Suprapubic skin (tissue), 4 donors: ENCODE measurements at regions not wholly inside any gene's neighbourhood (a gene's known extent, or its start where the extent isn't known, plus 50 kb on each side); places are given as distances from the start of the nearest gene placed in this dataset.

ENCODE experiments used
- DNase-seq, 2 donors: peaks; one replicate each; pipeline ENCODE4 v3.0.0-alpha.2; 2019; ENCODE audit warnings: low spot score in 2 of 2
- H3K27ac ChIP-seq: fragments of 200-600 bp; sonication (generic); one replicate; pipeline ENCODE4 v1.5.1; 2019
- H3K27me3 ChIP-seq: fragments of 200-600 bp; sonication (generic); one replicate; pipeline ENCODE4 v1.5.1; 2019
- H3K36me3 ChIP-seq: fragments of 200-600 bp; sonication (generic); one replicate; pipeline ENCODE4 v1.5.1; 2019
- H3K4me1 ChIP-seq: fragments of 200-600 bp; sonication (generic); one replicate; pipeline ENCODE4 v1.5.1; 2019
- H3K4me3 ChIP-seq: fragments of 200-600 bp; sonication (generic); one replicate; pipeline ENCODE4 v1.5.1; 2019; ENCODE audit warnings: mild to moderate bottlenecking
- H3K9me3 ChIP-seq: fragments of 200-600 bp; sonication (generic); one replicate; pipeline ENCODE4 v1.5.1; 2019
- EP300 ChIP-seq: sonication (generic); formaldehyde crosslinking; IDR thresholded peaks from one replicate; pipeline ENCODE4 v1.6.1; 2017; ENCODE audit warnings: antibody characterized with exemption
- POLR2A ChIP-seq, 2 donors: fragments of 450-650 bp; IDR thresholded peaks; one replicate each; pipeline ENCODE4 v1.6.1; 2017; ENCODE audit warnings: antibody characterized with exemption in 2 of 2, mild to moderate bottlenecking in 2 of 2, moderate library complexity in 2 of 2
- POLR2AphosphoS5 ChIP-seq, 3 donors: sonication (generic); formaldehyde crosslinking; IDR thresholded peaks; one replicate each; pipeline ENCODE4 v1.6.1; 2017; ENCODE audit warnings: antibody characterized with exemption in 3 of 3
- WGBS: methylation state at CpG from one replicate; pipeline ENCODE4 v1.1.5; 2018; 5-methylcytosine and 5-hydroxymethylcytosine counted together
- TF ChIP-seq, protein P1 (sequence below), 2 donors: fragments of 200-600 bp in 1 of 2; fragments of 450-650 bp in 1 of 2; sonication (generic) in 1 of 2; IDR thresholded peaks; one replicate each; pipeline ENCODE4 v1.5.1; 2016 to 2019; ENCODE audit warnings: antibody characterized with exemption in 2 of 2, mild to moderate bottlenecking in 1 of 2, moderate library complexity in 1 of 2

DNA sequence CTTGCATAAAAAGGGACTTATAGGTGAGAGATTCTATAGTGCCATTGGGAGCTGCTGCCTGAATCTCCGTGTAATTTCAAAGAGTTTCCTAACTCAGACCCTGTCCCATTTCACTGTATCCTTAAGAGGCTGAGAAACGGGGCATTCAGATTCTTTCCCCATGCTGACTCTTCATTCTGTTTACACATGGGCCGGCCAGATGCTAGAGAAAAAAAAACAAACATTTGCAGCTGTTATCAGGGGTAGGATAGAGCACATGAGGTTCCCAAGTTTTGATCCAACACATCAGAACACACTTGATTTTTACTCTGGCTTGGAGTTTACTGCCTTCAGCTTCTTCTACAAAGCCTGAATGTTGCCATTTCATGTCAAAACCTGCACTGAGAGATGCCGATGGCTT lies 215.9 kb upstream of the TPRG1 start:
- H3K36me3 ChIP-seq: no peaks in the 10 kb centered on the region
- H3K27ac ChIP-seq: peak overlapping the region; percentile 65
- peaks cover 10% of the 10 kb centered on the region for H3K4me1 ChIP-seq
- H3K27me3 ChIP-seq: no peaks in the 10 kb centered on the region
- H3K4me3 ChIP-seq: no peak overlapping the region
- WGBS: 66% methylated on average over 4 of the region's 4 CpGs
- no peak for DNase-seq
- TF ChIP-seq POLR2AphosphoS5 (IDR thresholded peaks at IDR 0.05): no peak
- TF ChIP-seq POLR2A (IDR thresholded peaks at IDR 0.05): no peak
- TF ChIP-seq, protein P1, sequence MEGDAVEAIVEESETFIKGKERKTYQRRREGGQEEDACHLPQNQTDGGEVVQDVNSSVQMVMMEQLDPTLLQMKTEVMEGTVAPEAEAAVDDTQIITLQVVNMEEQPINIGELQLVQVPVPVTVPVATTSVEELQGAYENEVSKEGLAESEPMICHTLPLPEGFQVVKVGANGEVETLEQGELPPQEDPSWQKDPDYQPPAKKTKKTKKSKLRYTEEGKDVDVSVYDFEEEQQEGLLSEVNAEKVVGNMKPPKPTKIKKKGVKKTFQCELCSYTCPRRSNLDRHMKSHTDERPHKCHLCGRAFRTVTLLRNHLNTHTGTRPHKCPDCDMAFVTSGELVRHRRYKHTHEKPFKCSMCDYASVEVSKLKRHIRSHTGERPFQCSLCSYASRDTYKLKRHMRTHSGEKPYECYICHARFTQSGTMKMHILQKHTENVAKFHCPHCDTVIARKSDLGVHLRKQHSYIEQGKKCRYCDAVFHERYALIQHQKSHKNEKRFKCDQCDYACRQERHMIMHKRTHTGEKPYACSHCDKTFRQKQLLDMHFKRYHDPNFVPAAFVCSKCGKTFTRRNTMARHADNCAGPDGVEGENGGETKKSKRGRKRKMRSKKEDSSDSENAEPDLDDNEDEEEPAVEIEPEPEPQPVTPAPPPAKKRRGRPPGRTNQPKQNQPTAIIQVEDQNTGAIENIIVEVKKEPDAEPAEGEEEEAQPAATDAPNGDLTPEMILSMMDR (IDR thresholded peaks at IDR 0.05): no peak
- TF ChIP-seq EP300: no peak
- no peaks in the 10 kb centered on the region for H3K9me3 ChIP-seq

DNA sequence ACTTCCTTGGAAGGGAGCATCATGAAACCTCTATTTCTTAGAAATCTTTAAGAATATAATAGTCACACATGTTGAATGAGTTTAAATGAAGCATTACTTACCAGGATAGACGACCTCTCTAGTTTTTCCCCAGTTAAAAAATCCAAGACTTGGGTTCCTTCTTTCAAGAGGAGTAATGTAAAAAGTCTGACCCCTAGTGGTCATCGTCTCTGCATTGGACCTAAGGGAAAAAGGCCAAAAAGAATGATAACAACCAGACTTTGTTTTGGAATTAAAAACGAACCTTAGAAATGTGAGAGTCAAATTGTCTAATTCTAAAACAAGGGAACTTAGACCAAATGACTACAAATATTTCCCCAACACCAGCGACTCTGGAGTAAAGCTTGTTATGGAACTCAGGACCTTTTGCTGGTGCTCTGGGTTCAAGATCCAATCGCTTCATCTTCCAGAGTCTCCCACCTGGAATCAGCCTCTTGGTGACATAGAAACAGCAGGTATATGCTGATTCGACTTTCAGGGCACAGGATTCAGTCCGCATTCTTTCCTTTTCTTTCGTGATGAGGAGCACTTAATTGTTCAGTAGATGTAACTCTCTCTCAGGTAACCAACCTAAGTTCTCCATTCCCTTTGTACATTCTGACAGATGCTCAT lies 214.8 kb upstream of the TPRG1 start:
- DNase-seq: no peak
- H3K27ac ChIP-seq: no peak overlapping the region
- no peak overlapping the region for H3K4me3 ChIP-seq
- no peaks in the 10 kb centered on the region for H3K36me3 ChIP-seq
- TF ChIP-seq POLR2AphosphoS5 (IDR thresholded peaks at IDR 0.05) (no peak), EP300 (no peak), POLR2A (IDR thresholded peaks at IDR 0.05) (no peak)
- TF ChIP-seq, protein P1 (IDR thresholded peaks at IDR 0.05): peak; percentile 57 to 63
- H3K9me3 ChIP-seq: no peaks in the 10 kb centered on the region
- WGBS: 47% methylated on average over 8 of the region's 8 CpGs
- no peaks in the 10 kb centered on the region for H3K27me3 ChIP-seq
- peaks cover 9% of the 10 kb centered on the region for H3K4me1 ChIP-seq

DNA sequence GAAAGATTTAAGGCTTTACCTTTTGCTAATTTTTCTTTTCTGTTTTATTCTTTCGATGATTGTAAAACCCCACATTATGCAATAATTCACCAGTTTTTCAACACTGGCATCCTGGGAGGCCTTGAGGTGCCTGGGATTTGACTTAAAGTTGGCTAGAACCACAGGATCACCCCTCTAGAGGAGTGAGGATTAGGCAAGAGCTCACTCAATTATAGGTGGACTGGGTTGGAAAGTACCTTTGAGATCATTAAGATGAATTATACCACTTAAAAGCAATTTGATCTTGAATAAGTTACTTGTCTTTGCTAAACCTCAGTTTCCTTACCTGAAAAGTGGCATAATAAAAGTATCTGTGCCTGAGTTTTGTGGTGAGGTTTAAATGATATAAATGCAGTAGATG lies 212.8 kb upstream of the TPRG1 start:
- TF ChIP-seq POLR2A (IDR thresholded peaks at IDR 0.05): no peak
- TF ChIP-seq EP300: no peak
- TF ChIP-seq, protein P1 (IDR thresholded peaks at IDR 0.05): no peak
- no peak for TF ChIP-seq POLR2AphosphoS5 (IDR thresholded peaks at IDR 0.05)
- WGBS: 74% methylated on average over 1 of the region's 1 CpG
- Histone ChIP-seq H3K27me3 (no peaks in the 10 kb centered on the region), H3K27ac (no peak overlapping the region), H3K4me1 (peaks cover 9% of the 10 kb centered on the region), H3K36me3 (no peaks in the 10 kb centered on the region), H3K4me3 (no peak overlapping the region), H3K9me3 (no peaks in the 10 kb centered on the region)
- no peak for DNase-seq

DNA sequence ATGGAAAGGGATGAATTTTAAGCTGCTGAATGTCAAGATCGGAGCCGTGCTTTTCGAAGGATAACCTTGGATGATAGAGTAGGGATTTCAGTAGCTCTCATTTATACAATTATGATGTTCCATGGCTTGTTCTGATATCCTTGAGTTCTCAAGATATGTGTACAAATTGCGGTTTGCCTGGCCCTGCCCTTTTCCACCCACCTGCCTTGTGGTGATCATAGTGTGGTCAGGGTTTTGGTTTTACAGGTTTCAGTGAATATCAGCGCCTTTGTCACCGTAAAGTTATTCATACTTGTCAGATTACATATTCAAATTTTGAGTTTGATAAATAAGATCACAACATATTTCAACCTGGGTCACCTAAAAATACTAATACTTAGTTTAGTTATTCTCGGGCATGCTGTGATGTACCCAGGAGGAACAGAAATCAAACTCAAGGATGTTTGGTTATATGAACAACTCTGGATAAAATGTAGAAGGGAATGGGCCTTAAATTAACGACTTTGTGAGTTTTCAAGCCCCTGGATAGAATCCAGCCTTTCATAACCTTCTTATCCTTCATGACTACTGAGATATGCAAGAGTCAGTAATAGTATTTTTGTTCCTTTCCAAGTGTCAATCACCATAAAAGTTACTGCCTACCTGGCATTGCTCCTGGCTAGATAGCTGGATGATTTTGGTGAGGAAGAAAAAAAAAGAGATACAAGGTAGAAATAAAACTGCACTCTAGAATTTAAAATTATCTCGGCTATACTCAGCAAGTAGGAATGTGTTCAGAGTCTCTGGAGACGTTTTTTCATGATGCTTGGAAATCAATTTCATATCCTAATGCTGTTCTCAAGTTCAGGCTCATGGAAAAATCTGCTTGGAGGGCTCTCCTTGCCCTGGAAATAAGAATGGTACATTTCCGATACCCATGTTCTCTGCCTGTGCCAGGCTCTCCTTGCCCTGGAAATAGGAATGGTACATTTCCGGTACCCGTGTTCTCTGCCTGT lies 209.2 kb upstream of the TPRG1 start:
- H3K27ac ChIP-seq: no peak overlapping the region
- H3K27me3 ChIP-seq: no peaks in the 10 kb centered on the region
- TF ChIP-seq POLR2A (IDR thresholded peaks at IDR 0.05) (no peak), EP300 (no peak), POLR2AphosphoS5 (IDR thresholded peaks at IDR 0.05) (no peak)
- TF ChIP-seq, protein P1 (IDR thresholded peaks at IDR 0.05): no peak
- DNase-seq: no peak
- no peaks in the 10 kb centered on the region for H3K9me3 ChIP-seq
- 73% methylated on average over 13 of the region's 13 CpGs for WGBS
- no peak overlapping the region for H3K4me3 ChIP-seq
- no peaks in the 10 kb centered on the region for H3K36me3 ChIP-seq
- H3K4me1 ChIP-seq: peaks cover 5% of the 10 kb centered on the region

GRCh38 chr3:188964957-188965356 lies 206.8 kb upstream of the TPRG1 start:
- no peaks in the 10 kb centered on the region for H3K36me3 ChIP-seq
- TF ChIP-seq EP300: no peak
- TF ChIP-seq POLR2AphosphoS5 (IDR thresholded peaks at IDR 0.05): no peak
- TF ChIP-seq, protein P1 (IDR thresholded peaks at IDR 0.05): no peak
- no peak for TF ChIP-seq POLR2A (IDR thresholded peaks at IDR 0.05)
- no peak for DNase-seq
- WGBS: 51% methylated on average over 5 of the region's 5 CpGs
- peak overlapping the region; percentile 18 for H3K27ac ChIP-seq
- H3K4me1 ChIP-seq: peaks cover 5% of the 10 kb centered on the region
- no peaks in the 10 kb centered on the region for H3K27me3 ChIP-seq
- no peak overlapping the region for H3K4me3 ChIP-seq
- H3K9me3 ChIP-seq: no peaks in the 10 kb centered on the region
